Jurkat, Clone E6-1 (cell line): ENCODE measurements at regions not wholly inside any gene's neighbourhood (a gene's known extent, or its start where the extent isn't known, plus 50 kb on each side); places are given as distances from the start of the nearest gene placed in this dataset.

Experiments used
- DNase-seq: peaks from one replicate; pipeline ENCODE4 v3.0.0-alpha.2; 2011; ENCODE audit warnings: low read depth, low spot score
- H3K4me3 ChIP-seq: 2 replicates; pipeline ENCODE4 v1.5.1; 2011; ENCODE audit warnings: mild to moderate bottlenecking, low read length, control low read depth, moderate library complexity

- DNase-seq = no peak
- H3K4me3 ChIP-seq = no peak overlapping the region
Observed at GRCh38 chr1:11406845-11407244, 72.1 kb upstream of the DISP3 start.

- H3K4me3 ChIP-seq = no peak overlapping the region
- DNase-seq = peak; percentile 99
Observed at GRCh38 chr1:11407301-11407994, 71.5 kb upstream of the DISP3 start.

GRCh38 chr1:11412141-11412540 lies 66.8 kb upstream of the DISP3 start:
- no peak for DNase-seq
- no peak overlapping the region for H3K4me3 ChIP-seq

DNA sequence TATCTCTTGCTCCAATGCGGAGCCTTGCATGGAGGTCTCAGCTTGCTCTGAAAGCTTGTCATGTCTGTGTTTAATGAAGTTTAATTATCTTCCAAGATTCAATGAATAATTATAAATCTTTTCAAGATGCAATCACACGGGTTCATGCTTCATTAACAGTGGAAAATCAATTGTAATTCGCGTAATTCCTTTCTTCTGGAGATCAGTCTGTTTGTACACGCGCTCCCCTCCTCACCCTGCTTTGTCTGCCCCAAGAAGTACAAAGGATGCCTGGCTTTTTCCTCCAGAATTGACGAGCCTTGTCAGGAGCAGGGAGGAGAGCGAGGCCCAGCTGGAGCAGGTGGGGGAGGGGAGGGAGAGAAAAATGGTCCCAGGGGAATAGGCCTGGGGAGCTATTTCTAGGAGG lies 65.0 kb upstream of the DISP3 start:
- DNase-seq = no peak
- H3K4me3 ChIP-seq = no peak overlapping the region

DNA sequence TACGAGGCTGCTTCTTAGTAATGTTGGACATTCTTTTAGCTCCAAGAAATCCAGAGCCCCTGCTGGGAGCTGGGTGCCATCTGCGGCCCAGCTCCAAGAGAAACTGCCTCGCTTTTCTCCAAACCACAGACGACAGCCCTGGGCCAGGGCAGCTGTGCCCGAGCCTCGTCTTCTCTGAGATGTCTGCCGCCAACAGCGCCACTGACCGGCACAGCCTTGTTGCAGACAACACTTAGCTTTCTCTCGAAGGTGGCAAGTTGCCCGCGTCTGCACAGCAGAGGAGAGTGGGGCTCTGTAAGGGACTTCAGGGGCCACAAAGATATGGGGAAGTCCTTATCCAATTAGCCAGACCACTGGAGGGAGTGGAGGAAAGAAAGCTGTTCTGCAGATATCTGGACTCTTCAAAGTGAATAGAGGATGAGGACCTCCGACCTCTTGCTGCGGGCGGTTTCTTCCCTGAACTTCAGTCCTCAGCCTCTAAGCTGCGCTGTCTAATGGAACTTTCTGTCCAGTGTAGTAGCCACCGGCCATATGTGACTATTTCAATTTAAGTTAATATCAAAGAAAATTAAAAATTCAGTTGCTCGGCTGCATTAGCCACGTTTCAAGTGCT lies 63.9 kb upstream of the DISP3 start:
- H3K4me3 ChIP-seq = no peak overlapping the region
- DNase-seq = no peak

GRCh38 chr1:11417162-11417561 lies 61.8 kb upstream of the DISP3 start:
- no peak for DNase-seq
- no peak overlapping the region for H3K4me3 ChIP-seq

- DNase-seq = no peak
- H3K4me3 ChIP-seq = no peak overlapping the region
Observed at GRCh38 chr1:11418056-11418455, 60.9 kb upstream of the DISP3 start.

DNA sequence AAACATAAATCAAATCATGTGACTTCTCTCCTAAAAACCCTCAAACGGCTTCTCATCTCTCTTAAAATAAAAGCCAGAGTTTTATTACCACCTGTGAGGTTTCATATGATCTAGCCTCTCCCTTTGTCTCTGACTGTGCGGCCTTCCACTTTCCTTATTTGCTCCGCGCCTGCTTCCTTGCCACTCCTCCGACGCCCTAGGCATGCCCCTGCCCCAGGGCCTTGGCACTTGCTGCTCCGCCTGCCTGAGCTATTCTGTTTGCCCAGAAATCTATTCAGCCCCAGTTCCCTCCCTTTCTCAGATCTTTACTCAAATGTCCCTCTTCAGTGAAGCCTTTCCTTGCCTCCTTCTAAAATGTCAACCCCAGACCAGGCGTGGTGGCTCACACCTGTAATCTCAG lies 57.5 kb upstream of the DISP3 start:
- DNase-seq = no peak

GRCh38 chr1:11422686-11423085 lies 56.3 kb upstream of the DISP3 start:
- DNase-seq = no peak

More for the DNA sequence above, 57.5 kb upstream of the DISP3 start:
- H3K4me3 ChIP-seq = no peak overlapping the region

DNA sequence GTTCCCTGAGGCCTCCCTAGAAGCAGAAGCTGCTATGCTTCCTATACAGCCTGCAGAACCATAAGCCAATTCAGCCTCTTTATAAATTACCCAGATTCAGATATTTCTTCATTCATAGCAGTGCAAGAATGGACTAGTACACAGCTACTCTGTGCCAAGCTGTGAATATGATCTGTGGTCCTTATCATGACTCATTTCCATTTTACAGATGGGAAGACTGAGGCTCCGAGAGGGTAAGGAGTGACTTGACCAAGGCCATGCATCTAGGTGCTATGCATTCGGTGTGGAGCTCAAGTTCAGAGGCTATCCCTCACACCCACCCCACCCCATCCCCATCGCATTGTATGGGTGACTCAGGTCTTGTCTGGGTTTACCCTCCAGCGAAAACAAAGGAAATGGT lies 52.3 kb upstream of the DISP3 start:
- H3K4me3 ChIP-seq = no peak overlapping the region
- DNase-seq = no peak

More at GRCh38 chr1:11422686-11423085, 56.3 kb upstream of the DISP3 start:
- no peak overlapping the region for H3K4me3 ChIP-seq

DNA sequence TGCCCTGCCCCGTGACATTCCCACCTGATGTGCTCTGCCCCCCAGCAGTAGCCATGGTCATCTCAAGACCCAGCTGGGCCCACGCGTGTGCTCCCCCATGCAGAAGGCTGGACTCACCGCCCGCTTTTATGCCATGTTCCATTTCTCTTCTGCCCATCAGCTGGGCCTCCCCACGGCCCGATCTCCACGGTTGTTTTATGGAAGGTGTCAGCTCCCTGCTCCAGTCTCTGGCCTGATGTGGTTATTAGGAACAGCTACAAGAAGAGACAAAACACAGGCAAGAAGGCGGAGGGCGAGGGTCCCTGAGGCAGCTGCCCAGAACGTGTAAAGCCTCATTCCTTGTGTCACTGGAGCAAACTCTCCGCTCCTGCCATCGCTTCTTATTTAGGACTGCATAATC lies 50.2 kb upstream of the DISP3 start:
- H3K4me3 ChIP-seq = no peak overlapping the region
- no peak for DNase-seq
